SK-MEL-5 (cell line): ENCODE measurements at regions not wholly inside any gene's neighbourhood (a gene's known extent, or its start where the extent isn't known, plus 50 kb on each side); places are given as distances from the start of the nearest gene placed in this dataset.

Experiments used
- DNase-seq: peaks from one replicate; pipeline ENCODE4 v3.0.0-alpha.2; 2016; ENCODE audit warnings: low read depth, low spot score
- in situ Hi-C: cut with HindIII; loops from 2 replicates; pipeline ENCODE4 v1.10.0; 2016; ENCODE audit warnings: low sequenced_read_pairs, high pct_unique_total_duplicates, low pct_unique_long_range_greater_than_20kb

GRCh38 chr5:106873568-106873967 is 797.2 kb downstream of the EFNA5 start:
- in situ Hi-C loops, result no loop called here

DNA sequence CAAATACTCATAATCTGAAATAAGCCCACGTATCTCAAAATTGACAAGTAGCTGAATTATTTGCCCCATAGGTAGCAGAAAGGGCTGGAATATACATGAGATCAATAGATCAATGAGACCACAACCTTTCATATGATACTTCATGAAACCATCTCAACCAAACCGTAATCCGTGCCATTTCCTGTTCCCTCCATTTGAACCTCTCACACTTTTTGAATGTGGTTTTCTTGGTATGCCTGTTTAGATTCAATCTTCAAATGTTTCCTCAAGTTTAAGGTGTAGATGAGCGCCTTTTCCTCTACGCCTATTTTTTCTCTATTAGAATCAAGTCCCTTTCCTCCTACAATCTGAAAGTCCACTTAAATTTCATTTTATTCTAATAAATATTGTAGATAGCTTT is 805.5 kb downstream of the EFNA5 start:
- in situ Hi-C loops, result no loop called here
- no peak for DNase-seq

More at GRCh38 chr5:106873568-106873967, 797.2 kb downstream of the EFNA5 start:
- DNase-seq, result no peak

DNA sequence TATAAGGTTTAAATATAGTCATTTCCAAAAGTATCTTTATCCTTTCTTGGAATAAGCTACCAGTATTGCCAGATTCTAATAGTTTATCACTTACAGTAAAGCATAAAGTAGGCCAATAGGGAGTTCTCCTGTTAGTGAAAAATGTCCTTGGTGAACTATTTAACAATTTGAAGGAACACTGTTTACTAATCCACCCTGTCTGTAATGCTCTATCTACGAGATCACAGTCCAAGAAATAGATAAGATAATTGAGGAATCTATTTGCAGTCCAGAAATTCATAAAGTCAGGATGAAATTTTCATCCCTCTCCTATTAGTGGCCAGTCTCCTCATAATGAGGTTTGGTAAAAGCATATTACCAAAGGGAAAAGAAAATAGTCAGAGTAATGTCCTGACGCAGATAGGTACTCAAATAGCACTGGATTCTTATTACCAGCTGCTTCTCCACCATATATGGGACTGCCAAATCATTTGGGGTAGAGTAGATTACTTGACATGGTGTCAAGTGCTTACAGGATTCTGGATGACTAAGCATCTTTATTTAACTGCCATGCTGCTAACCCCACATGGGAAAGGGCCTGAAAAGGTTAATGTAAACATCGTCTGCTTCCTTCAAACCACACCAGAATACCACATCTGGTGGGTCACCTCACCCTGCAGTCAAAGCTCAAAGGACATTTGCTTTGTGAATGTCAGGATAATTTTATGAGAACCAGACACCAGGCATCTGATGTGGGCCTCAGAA is 808.1 kb downstream of the EFNA5 start:
- in situ Hi-C loops, result no loop called here
- DNase-seq, result no peak

- DNase-seq, result no peak
- in situ Hi-C loops, result no loop called here
Observed at GRCh38 chr5:106860398-106861044, 810.2 kb downstream of the EFNA5 start.

DNA sequence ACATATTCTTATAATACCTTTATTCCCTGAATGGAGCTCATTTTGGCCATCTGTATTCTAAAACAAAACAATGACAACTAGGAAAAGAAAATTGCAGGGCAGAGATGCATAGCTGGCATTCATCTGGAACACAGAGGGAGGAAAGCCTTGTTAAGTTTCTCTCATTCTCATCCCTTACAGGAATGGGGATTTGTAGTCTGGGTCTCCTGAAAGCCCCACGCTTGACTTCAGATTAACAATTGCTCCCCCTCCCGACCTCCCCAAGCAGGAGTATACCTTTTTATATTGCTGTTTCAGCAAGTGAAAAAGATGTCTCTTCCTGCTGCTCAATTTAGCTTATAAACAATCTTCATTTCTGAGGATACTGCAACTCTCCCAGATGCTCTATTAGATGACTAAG is 812.1 kb downstream of the EFNA5 start:
- in situ Hi-C loops, result no loop called here
- no peak for DNase-seq

DNA sequence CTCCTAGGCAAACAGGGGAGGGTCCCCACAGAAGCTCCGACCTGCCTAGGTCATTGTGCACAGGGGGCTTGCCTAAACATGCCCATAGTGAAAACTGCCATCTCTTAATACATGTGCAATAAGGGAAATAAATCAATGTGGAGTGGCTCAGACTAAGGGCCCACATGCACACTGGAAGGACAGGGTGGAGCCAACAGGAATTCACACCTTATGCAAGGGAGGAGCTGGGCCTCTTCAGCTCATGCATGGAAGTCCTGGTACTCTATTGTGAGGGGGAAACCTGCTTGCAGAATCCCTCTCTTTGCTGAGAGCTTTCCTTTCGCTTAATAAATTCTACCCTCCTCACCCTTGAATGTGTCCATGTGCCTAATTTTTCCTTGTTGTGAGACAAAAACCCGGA is 815.8 kb downstream of the EFNA5 start:
- in situ Hi-C loops, result no loop called here
- DNase-seq, result no peak

DNA sequence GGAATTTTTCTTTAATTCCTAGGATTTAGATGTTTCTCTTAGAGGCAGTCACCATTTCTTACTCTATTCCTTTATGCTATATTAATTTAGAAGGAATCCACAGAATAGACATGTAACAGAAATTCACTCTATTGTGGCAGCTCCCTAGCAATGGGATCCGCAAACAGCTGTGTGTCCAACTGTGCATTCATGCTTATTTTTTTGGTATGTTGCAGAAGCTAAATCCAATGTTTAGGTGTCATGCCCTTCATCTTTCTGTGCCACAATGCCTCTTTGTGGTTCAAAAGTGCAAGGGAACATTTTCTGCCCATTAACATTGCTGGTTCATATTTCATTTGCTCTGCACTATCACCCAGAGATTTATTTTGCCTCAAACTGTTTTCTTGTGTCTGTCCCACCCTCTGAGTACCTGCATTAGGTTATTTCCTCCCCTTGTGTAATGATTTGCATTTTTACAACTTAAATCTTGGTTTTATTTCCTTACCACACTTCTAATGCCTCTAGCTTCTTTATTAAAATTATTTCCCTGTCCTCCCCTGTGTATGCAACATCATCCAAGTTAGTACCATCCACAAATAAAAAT is 816.5 kb downstream of the EFNA5 start:
- in situ Hi-C loops, result no loop called here
- DNase-seq, result no peak

DNA sequence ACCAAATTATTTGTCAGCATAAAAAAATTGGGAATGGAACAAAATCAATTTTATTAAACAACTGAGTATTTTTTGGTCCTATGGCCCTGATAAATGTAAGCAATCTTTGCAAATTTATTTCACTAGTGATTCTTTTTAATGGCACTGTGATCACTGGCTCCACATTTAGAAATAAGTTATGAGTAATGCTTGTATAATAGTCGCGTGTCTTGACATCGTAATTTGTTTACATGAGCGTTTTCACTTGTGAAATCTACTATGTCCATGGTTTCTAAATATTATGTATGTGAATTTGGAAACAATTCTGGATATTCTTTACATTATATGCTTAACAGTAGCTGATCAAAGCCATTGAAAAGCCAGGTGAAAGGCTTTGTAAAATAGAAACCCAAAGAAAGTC is 817.5 kb downstream of the EFNA5 start:
- in situ Hi-C loops, result no loop called here
- DNase-seq, result no peak

- in situ Hi-C loops, result no loop called here
- DNase-seq, result no peak
Observed at GRCh38 chr5:106849266-106849665, 821.5 kb downstream of the EFNA5 start.

DNA sequence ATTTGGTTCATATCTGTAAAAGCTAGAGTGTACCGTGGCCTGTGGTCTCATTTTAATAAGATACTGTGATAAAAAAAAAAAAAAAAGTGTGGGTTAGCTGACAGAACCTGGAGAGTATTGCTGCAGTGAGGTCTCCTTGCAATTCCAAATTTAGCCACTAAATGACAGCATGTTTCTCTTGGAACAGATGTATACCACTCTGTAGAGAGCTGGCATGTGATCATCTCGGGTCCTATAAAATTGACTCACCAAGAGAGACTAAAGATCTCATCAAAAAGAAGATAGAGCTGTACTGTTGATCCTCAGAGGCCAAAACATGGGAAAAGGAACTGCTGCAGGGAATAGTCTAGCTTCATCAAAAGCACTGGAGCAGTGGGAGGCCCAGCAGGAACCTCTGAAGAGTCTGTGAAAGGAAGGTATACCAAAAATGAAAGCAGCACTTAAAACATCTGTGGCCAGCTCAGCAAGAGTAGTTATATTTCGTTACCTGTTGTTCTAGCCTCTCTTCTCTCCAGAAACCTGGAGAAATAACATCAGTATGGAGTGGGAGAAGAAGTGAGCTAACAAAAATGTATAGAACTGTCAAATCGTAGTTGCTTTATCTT is 826.8 kb downstream of the EFNA5 start:
- in situ Hi-C loops, result no loop called here
- peak; percentile 92 for DNase-seq

DNA sequence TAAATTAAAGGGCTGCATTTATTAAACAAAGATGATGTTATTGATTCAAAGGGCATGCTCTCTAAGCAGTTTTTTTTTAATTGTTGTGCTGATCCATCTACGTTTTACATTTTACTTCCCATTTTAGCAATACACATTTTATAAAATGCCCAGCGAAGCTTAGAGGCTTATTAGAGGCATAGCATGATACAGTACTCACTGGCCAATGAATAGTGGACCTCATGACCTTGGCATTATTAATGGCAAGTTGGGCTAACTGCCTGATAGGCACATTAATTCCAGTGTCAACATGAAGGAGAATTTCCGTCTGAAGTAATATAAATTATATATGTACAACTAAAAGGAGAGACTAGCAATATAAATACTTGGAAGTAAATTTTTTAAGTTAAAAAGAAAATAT is 837.2 kb downstream of the EFNA5 start:
- in situ Hi-C loops, result no loop called here

DNA sequence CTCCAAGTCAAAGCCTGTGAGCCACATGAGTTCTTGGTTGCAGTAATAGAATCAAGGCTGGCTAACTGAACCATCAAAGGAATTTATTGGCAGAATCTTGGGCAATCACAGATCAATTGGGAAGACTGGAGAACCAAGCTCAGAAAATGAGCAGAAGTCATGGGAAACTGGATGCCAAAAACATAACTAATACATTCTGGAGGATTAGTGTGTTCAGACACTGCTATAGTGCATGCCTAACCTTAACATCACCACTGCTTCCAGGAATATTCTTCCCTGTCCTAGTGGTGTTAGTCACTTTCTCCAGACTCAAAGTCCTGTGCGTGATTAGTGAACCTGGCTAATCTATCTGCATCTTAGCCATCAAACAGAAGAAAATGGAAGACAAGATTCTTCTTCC is 843.7 kb downstream of the EFNA5 start:
- DNase-seq, result no peak
- in situ Hi-C loops, result no loop called here

More for the DNA sequence above, 837.2 kb downstream of the EFNA5 start:
- DNase-seq, result no peak

DNA sequence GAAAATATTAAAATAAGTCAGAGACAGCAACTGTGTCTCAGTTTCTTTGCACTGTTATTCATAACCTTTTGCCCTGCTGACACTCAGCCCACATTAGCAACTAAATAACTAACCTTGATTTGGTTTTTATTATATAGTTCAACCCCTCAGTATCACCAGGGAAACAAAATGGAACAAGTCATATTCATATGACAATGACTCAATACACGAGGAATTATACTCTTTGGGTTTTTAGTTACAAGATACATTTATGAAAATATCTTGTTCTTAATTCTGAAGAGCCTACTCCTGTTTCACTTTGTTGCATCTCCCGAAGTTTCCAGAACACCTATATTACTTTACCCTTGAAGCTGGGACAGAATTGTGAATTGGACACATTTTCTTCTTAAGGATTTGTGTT is 845.4 kb downstream of the EFNA5 start:
- in situ Hi-C loops, result no loop called here
- no peak for DNase-seq

DNA sequence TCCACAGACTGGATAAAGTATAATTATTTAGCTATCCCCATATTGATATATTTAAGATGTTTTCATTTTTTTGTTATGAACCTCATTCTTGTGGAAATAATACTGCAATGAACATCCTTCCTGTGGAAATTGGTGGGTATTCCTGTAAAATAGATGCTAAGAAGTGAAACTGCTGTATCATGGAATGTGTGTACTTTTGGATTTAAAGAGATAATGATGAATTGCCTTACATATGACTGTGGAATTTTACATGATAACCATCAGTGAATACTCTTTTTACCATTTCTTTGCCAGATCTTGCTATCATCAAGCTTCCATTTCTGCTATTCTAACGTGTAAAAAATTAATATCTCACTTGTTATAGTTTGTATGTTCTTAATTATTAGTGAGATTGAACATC is 847.9 kb downstream of the EFNA5 start:
- in situ Hi-C loops, result no loop called here
- DNase-seq, result no peak

DNA sequence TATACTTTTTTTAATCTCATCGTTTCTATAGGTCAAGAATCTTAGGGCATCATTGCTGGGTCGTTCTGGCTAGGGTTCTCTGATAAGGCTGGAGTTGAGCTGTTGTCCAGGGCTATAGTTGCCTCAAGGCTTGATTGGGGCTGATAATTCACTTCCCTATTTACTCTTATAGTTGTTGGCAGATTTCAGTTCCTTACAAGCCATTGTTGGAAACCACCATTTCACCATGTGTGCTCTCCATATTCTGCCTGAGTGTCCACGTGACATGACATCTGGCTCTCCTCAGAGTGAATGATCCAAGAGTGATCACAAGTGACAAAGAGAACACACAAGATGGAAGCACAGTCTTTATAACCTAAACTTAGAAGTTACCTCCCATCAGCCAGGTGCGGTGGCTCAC is 852.2 kb downstream of the EFNA5 start:
- in situ Hi-C loops, result no loop called here
- no peak for DNase-seq

- DNase-seq, result no peak
- in situ Hi-C loops, result no loop called here
Observed at GRCh38 chr5:106814961-106815360, 855.8 kb downstream of the EFNA5 start.

DNA sequence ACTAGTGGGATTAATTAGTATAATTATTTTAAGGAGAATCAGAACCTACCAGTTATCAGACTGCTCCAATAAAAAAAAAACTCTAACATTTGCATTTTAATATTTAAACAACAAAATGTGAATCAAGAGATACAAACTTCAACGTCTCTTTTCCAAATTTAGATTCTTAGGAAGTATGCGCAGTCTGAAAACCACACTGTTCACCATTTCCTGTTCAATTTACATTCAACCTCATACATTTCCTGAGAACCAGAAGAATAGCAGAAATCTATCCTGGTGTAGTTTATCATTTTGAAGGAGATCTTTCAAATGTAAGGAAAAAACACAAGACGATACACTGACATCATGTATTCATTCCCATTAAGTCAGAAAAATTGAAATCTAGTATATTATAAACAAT is 869.2 kb downstream of the EFNA5 start:
- in situ Hi-C loops, result no loop called here
- no peak for DNase-seq

GRCh38 chr5:106797996-106798395 is 872.7 kb downstream of the EFNA5 start:
- no peak for DNase-seq

GRCh38 chr5:106796081-106796480 is 874.7 kb downstream of the EFNA5 start:
- in situ Hi-C loops, result no loop called here
- no peak for DNase-seq

More at GRCh38 chr5:106797996-106798395, 872.7 kb downstream of the EFNA5 start:
- in situ Hi-C loops, result no loop called here
